Fibroblast of skin of abdomen (primary cell): ENCODE measurements at regions not wholly inside any gene's neighbourhood (a gene's known extent, or its start where the extent isn't known, plus 50 kb on each side); places are given as distances from the start of the nearest gene placed in this dataset.
"Not testable (repeated sequence)": the region's sequence is repeated elsewhere in the genome, so short reads cannot be mapped to it uniquely, and the experiment has no call there.

Experiments
- DNase-seq: peaks from one replicate; pipeline ENCODE4 v3.0.0-alpha.2; 2013

- DNase-seq = no peak
These were observed 422.6 kb downstream of the AMY1C start for GRCh38 chr1:104172243-104172681.

DNA sequence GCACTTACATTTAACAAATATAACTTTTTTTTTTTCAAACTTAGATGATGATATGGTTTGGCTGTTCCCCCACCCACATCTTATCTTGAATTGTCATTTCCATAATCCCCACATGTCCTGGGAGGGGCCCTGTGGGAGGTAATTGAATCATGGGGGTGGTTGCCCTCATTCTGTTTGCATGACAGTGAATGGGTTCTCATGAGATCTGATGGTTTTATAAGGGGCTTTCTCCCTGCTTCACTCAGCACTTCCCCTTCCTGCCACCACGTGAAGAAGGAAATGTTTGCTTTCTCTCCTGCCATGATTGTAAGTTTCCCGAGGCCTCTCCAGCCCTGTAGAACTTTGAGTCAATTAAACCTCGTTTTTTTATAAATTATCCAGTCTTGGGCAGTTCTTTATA lies 432.6 kb downstream of the AMY1C start:
- DNase-seq = no peak

- DNase-seq = no peak
These were observed 439.5 kb downstream of the AMY1C start for GRCh38 chr1:104189207-104189606.

DNA sequence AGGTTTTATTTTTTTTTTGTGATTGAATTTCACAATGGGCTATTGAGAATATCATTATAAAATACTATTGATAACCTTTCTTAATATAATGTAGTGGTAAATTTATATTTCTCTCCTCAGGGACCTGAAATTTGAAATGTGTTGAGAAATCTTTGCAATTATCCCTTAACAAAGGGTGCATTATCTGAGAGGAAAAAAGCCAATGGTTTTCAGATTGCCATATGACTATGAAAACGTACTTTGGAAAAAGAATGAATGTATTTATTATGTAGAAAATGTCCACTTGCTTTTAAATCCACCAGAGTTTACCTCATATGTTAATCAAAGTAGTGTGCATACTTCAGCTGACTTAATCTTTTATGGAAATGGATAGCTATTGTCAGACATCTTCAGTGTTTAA lies 441.1 kb downstream of the AMY1C start:
- no peak for DNase-seq

- DNase-seq = no peak
These were observed 445.7 kb downstream of the AMY1C start for GRCh38 chr1:104195395-104195794.

DNA sequence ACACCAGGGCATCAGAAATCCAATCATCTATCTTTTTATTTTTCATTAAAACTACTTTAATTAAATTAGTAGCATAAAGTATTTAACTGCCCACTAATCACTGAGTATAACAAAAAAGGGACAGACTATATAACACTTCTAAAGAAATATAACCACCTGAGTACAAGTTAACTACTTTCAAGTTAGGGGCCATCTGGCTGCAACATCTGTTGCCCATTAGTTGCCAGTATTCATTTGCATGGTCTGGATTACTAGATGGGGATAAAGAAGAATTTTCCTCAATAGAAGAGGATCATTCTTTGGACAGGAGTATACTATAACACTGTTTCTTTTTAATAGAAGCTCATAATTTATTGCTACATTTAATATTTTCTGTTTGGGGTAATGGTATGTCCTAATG lies 446.4 kb downstream of the AMY1C start:
- DNase-seq = no peak

DNA sequence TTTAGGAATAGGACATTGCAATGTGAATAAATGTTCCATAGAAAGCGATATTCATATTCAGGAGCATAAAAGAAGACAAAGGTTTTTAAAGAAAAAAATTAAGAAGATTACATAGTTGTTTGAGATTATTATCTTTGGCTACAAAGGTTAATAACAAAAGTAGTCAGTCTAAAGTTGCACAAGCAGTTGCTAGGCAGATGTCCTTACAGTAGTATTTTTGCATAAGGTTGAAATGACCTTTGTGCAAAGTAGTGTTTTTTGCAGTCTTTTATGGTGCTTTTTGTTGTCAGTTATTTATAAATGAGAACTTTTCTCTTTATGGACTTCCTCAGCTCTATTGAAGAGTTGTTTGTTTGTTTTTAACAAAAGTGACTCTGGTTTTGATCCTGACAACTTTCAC lies 447.8 kb downstream of the AMY1C start:
- no peak for DNase-seq

- DNase-seq = no peak
These were observed 462.5 kb downstream of the AMY1C start for GRCh38 chr1:104212239-104212638.

DNA sequence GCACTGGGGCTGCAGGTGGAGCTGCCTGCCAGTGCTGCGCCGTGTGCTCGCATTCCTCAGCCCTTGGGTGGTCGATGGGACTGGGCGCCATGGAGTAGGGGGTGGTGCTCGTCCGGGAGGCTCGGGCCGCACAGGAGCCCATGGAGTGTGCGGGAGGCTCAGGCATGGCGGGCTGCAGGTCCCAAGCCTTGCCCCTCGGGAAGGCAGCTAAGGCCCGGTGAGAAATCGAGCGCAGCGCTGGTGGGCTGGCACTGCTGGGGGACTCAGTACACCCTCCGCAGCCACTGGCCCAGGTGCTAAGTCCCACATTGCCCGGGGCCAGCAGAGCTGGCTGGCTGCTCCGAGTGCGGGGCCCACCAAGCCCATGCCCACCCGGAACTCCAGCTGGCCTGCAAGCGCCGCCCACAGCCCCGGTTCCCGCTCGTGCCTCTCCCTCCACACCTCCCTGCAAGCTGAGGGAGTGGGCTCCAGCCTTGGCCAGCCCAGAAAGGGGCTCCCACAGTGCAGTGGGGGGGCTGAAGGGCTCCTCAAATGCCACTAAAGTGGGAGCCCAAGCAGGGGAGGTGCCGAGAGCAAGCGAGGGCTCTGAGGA lies 467.8 kb downstream of the AMY1C start:
- not testable (repeated sequence) for DNase-seq

GRCh38 chr1:104229860-104230259 lies 480.2 kb downstream of the AMY1C start:
- no peak for DNase-seq

GRCh38 chr1:104231676-104232075 lies 482.0 kb downstream of the AMY1C start:
- no peak for DNase-seq

GRCh38 chr1:104235141-104235540 lies 485.4 kb downstream of the AMY1C start:
- DNase-seq = no peak

GRCh38 chr1:104238991-104239390 lies 489.3 kb downstream of the AMY1C start:
- DNase-seq = no peak

DNA sequence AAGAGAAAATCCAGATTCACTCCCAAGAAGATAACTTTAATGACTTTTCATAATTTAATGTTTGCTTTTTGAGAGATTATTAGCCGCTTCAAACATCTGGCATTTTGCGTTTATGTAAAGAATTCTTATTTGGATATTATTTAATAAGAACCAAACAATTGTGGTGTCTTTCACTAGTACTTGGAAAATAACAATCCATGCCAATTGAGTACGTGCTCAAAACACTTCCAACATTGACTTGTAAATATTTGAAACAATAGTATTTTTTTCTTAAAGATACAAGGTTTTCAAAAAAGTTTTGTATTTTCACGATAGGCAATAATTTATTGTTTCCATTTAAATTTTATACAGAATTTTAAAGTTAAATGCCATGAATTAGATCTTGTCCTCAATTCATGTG lies 498.7 kb downstream of the AMY1C start:
- DNase-seq = no peak

- no peak for DNase-seq
These were observed 509.8 kb downstream of the AMY1C start for GRCh38 chr1:104259481-104259880.

GRCh38 chr1:104263110-104263509 lies 513.4 kb downstream of the AMY1C start:
- DNase-seq = not testable (repeated sequence)

DNA sequence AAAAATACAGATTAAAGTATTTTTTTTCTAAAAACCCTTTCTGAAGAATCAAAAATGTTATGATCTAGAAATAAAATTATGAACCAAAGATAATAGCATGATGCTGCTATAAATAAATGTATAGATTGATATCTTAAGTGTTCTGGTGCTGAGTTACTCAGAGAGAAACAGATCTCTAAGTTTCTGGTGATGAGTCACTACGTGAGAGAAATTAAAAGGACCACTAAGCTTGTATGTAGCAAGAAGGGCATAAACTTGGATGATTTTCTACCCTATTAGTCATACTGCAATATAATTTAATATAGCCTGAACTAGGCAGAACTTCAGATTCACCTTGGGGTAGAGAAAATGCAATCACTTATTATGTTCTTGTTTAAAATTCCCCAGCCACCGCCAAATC lies 514.8 kb downstream of the AMY1C start:
- DNase-seq = no peak

- DNase-seq = no peak
These were observed 515.5 kb downstream of the AMY1C start for GRCh38 chr1:104265163-104265562.

GRCh38 chr1:104266612-104267011 lies 516.9 kb downstream of the AMY1C start:
- DNase-seq = no peak

- not testable (repeated sequence) for DNase-seq
These were observed 538.6 kb downstream of the AMY1C start for GRCh38 chr1:104288322-104288721.

GRCh38 chr1:104291156-104291555 lies 541.5 kb downstream of the AMY1C start:
- no peak for DNase-seq

GRCh38 chr1:104294259-104294658 lies 544.6 kb downstream of the AMY1C start:
- no peak for DNase-seq

DNA sequence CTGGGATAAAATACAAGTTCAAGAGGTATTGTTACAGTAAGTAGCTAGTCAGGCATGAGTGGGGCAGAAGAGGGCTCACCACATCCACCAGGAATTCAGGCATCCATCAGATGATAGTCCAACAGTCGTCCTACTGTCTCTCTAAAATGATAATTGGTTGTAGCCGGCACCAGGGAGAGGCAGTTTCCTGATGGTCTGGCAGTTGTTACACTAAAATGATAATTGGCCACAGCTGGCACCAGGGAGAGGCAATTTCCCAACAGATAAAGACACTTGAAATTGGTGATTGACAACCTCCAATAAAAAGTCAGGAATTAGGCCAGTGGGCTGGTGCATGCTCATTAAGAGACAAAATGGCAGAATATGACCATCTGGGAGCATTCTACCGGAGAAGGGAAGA lies 545.8 kb downstream of the AMY1C start:
- no peak for DNase-seq

- DNase-seq = no peak
These were observed 560.0 kb downstream of the AMY1C start for GRCh38 chr1:104309673-104310072.

DNA sequence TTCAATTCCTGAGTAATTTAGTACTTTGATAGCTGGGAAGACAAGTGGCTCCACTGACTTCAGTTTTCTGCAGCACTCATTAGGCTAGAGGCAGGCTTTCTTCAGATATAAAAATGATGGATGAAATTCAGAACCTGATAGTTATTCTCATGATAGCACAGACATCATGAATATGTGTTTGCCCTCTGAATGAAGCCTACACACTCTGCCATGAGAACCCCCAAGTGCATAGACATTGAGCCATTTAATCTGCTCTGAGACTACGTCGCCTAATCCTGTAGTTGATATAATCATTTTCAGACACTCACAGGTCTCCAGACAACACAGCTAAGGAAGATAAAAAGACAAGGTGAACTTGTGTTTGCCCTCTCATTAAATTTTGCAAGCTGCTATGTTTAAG lies 566.1 kb downstream of the AMY1C start:
- no peak for DNase-seq
